Fibroblast of lung (primary cell): ENCODE measurements at regions not wholly inside any gene's neighbourhood (a gene's known extent, or its start where the extent isn't known, plus 50 kb on each side); places are given as distances from the start of the nearest gene placed in this dataset.

ENCODE experiments used
- DNase-seq, 2 donors: peaks; one replicate each; pipeline versions ENCODE4 v3.0.0 to v3.0.0-alpha.2; 2010; ENCODE audit warnings: low read depth in 2 of 2
- H2AFZ ChIP-seq: 2 replicates; pipeline ENCODE4 v1.5.1; 2012; ENCODE audit warnings: low read length, control low read depth, inconsistent platforms
- H3K27ac ChIP-seq: 2 replicates; pipeline ENCODE4 v1.5.1; 2011; ENCODE audit warnings: low read length, control low read depth; ENCODE audit not compliant: insufficient read depth
- H3K27me3 ChIP-seq: 2 replicates; pipeline ENCODE4 v1.5.1; 2011; ENCODE audit warnings: mild to moderate bottlenecking, low read length; ENCODE audit not compliant: control insufficient read depth, insufficient read depth
- H3K36me3 ChIP-seq: 2 replicates; pipeline ENCODE4 v1.5.1; 2011; ENCODE audit warnings: low read length; ENCODE audit not compliant: control insufficient read depth, insufficient read depth
- H3K4me1 ChIP-seq: 2 replicates; pipeline ENCODE4 v1.5.1; 2011; ENCODE audit warnings: low read length; ENCODE audit not compliant: control insufficient read depth, insufficient read depth; ENCODE audit errors: extremely low read depth
- H3K4me2 ChIP-seq: 2 replicates; pipeline ENCODE4 v1.5.1; 2011; ENCODE audit warnings: low read length, control low read depth; ENCODE audit not compliant: insufficient read depth; ENCODE audit errors: extremely low read depth
- H3K4me3 ChIP-seq, 4 experiments: fragments of 200-600 bp in 1 of 4; sonication (generic) in 1 of 4; replicated peaks in 1 of 4; 2 replicates each; pipeline ENCODE4 v1.5.1; 2011 to 2016; ENCODE audit warnings: low read length in 4 of 4, low read depth in 3 of 4, mild to moderate bottlenecking in 3 of 4, control low read depth in 2 of 4, inconsistent platforms in 1 of 4, mixed read lengths in 1 of 4; ENCODE audit not compliant: insufficient read depth in 1 of 4; ENCODE audit errors: control extremely low read depth in 1 of 4
- H3K79me2 ChIP-seq: 2 replicates; pipeline ENCODE4 v1.5.1; 2012; ENCODE audit warnings: mild to moderate bottlenecking, low read length, inconsistent platforms; ENCODE audit not compliant: control insufficient read depth, insufficient read depth
- H3K9ac ChIP-seq: 2 replicates; pipeline ENCODE4 v1.5.1; 2011; ENCODE audit warnings: mild to moderate bottlenecking, low read length, control low read depth; ENCODE audit not compliant: insufficient read depth
- H3K9me3 ChIP-seq: 2 replicates; pipeline ENCODE4 v1.5.1; 2012; ENCODE audit warnings: low read depth, low read length; ENCODE audit not compliant: control insufficient read depth, insufficient read depth
- H4K20me1 ChIP-seq: 2 replicates; pipeline ENCODE4 v1.5.1; 2011; ENCODE audit warnings: low read length; ENCODE audit not compliant: control insufficient read depth, insufficient read depth; ENCODE audit errors: extremely low read depth
- CTCF ChIP-seq, 2 donors: IDR thresholded peaks in 1 of 2; conservative IDR thresholded peaks in 1 of 2; 1 replicate in 1 of 2; 2 replicates in 1 of 2; pipeline ENCODE4 v1.5.1; 2011 to 2012; ENCODE audit warnings: low read length in 2 of 2, control low read depth in 1 of 2, inconsistent platforms in 1 of 2, low read depth in 1 of 2, mild to moderate bottlenecking in 1 of 2
- EZH2 ChIP-seq: IDR thresholded peaks from 2 replicates; pipeline ENCODE4 v1.5.1; 2012; ENCODE audit warnings: low read length, control low read depth, mild to moderate bottlenecking; ENCODE audit errors: missing control alignments

GRCh38 chr14:97349463-97349862 is 552.3 kb downstream of the VRK1 start:
- Histone ChIP-seq H3K27me3 (no peaks in the 10 kb centered on the region), H3K36me3 (no peaks in the 10 kb centered on the region), H3K4me1 (no peaks in the 10 kb centered on the region), H3K27ac (no peak overlapping the region), H3K79me2 (no peaks in the 10 kb centered on the region), H4K20me1 (no peaks in the 10 kb centered on the region), H3K9ac (no peak overlapping the region), H2AFZ (no peak overlapping the region), H3K4me3 (no peak overlapping the region), H3K9me3 (no peaks in the 10 kb centered on the region), H3K4me2 (no peak overlapping the region)
- no peak for DNase-seq
- no peak for TF ChIP-seq EZH2

GRCh38 chr14:97349946-97350345 is 552.8 kb downstream of the VRK1 start:
- Histone ChIP-seq H3K4me3 (no peak overlapping the region), H3K79me2 (no peaks in the 10 kb centered on the region), H4K20me1 (no peaks in the 10 kb centered on the region), H2AFZ (no peak overlapping the region), H3K4me2 (no peak overlapping the region), H3K4me1 (no peaks in the 10 kb centered on the region), H3K27me3 (no peaks in the 10 kb centered on the region), H3K27ac (no peak overlapping the region), H3K36me3 (no peaks in the 10 kb centered on the region), H3K9ac (no peak overlapping the region), H3K9me3 (no peaks in the 10 kb centered on the region)
- TF ChIP-seq CTCF (conservative IDR thresholded peaks at IDR 0.05 in 1 of 2, IDR thresholded peaks at IDR 0.05 in 1 of 2; ENCODE audit: low read depth in 1 of 2, low read length in 2 of 2) (no peak), EZH2 (no peak)
- DNase-seq, result no peak

GRCh38 chr14:97350415-97350814 is 553.2 kb downstream of the VRK1 start:
- no peaks in the 10 kb centered on the region for H4K20me1 ChIP-seq
- H3K27me3 ChIP-seq, result no peaks in the 10 kb centered on the region
- H3K4me3 ChIP-seq, result no peak overlapping the region
- TF ChIP-seq CTCF (conservative IDR thresholded peaks at IDR 0.05 in 1 of 2, IDR thresholded peaks at IDR 0.05 in 1 of 2; ENCODE audit: low read depth in 1 of 2, low read length in 2 of 2) (no peak), EZH2 (no peak)
- no peaks in the 10 kb centered on the region for H3K4me1 ChIP-seq
- no peak overlapping the region for H3K27ac ChIP-seq
- no peaks in the 10 kb centered on the region for H3K9me3 ChIP-seq
- H3K4me2 ChIP-seq, result no peak overlapping the region
- no peak overlapping the region for H3K9ac ChIP-seq
- H3K36me3 ChIP-seq, result no peaks in the 10 kb centered on the region
- H2AFZ ChIP-seq, result no peak overlapping the region
- H3K79me2 ChIP-seq, result no peaks in the 10 kb centered on the region
- no peak for DNase-seq
